ENCODE measurements at regions not wholly inside any gene's neighbourhood (a gene's known extent, or its start where the extent isn't known, plus 50 kb on each side); places are given as distances from the start of the nearest gene placed in this dataset.

DNA sequence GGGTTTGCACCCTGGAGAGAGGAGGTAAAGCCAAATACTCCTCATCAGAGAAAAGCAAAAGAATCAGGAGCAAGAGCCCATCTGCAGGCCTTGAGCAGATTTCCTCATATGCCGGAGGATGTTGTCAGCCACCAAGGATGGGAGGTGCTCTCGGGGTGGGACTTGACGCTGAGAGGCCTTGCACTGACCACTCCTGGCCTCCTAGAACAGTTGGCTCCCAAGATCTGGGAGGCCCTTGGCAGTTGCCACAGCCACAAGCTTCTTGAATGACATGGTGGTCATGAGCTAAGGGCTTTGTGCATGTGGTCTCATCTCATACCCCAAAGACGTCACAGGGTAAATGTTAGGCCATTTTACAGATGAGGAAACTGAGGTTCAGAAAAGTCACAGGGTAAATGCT lies 75.2 kb upstream of the PMEPA1 start:
- TF ChIP-seq, protein P1, sequence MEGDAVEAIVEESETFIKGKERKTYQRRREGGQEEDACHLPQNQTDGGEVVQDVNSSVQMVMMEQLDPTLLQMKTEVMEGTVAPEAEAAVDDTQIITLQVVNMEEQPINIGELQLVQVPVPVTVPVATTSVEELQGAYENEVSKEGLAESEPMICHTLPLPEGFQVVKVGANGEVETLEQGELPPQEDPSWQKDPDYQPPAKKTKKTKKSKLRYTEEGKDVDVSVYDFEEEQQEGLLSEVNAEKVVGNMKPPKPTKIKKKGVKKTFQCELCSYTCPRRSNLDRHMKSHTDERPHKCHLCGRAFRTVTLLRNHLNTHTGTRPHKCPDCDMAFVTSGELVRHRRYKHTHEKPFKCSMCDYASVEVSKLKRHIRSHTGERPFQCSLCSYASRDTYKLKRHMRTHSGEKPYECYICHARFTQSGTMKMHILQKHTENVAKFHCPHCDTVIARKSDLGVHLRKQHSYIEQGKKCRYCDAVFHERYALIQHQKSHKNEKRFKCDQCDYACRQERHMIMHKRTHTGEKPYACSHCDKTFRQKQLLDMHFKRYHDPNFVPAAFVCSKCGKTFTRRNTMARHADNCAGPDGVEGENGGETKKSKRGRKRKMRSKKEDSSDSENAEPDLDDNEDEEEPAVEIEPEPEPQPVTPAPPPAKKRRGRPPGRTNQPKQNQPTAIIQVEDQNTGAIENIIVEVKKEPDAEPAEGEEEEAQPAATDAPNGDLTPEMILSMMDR (IDR thresholded peaks at IDR 0.05; ENCODE audit: insufficient read depth, missing control alignments): no peak
- FAIRE-seq (no peak), DNase-seq (ENCODE audit: insufficient read length, low spot score) (no peak)

DNA sequence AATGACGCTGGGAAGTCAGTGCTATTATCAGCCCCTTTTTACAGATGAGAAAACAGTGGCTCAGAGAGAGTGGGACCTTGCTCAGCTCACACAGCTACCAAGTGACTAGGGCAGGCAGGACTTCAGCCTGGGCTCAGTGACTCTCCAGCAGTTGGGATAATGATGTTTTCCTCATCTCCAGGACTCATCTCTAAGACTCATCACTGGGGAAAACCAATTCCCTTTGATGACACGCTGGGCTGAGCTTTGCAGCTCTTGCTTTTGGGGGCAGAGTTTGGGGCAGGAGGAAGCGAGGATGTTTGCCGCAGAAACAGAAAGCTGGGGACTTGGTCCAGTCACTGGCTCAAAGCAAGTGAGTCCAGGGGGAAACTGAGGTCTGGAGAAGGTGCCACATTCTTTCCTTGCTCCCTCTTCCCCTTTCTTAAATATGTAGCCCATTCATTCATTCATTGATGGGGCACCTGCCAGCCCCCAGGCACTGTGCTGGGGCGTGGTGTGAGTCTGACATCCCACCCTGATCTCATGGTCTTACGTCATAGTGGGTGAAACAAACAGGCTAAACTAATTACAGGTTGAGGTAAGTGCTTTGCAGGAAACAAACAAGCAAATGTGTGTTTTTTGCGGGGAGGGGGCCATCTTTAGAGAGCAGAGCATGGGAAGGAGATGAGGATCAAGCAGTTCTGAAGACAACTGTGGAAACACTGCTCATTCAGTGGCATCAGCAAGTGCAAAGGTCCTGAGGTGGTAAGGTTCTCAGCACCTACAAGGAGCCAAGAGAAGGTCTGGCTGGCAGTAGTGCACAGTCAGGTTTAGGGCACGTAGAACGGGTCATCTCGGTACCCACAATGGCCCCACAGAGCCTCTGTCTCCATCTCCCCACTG lies 74.4 kb upstream of the PMEPA1 start:
- TF ChIP-seq, protein P1 (IDR thresholded peaks at IDR 0.05; ENCODE audit: insufficient read depth, missing control alignments): no peak
- DNase-seq (ENCODE audit: insufficient read length, low spot score): no peak
- FAIRE-seq: no peak

DNA sequence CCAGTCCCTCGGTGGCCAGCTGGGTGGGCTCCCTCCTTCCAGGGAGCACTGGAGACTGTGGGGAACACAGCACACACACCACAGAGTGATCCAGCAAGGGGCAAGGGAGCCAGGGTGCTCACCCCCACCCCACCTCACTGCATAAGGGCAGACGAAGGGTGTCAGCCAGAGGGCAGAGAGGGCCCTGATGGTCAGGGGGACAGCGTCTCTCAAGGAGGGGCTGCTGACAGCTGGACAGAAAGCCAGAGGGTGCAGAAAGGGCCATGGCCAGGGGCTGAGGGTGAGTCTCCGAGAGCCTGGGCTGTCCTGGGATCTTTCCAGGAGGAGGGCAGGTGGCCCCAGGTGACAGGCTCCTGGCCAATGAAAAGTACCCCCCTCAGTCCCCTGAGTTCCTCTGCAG lies 73.4 kb upstream of the PMEPA1 start:
- DNase-seq (ENCODE audit: insufficient read length, low spot score) (no peak), FAIRE-seq (no peak)
- TF ChIP-seq, protein P1 (IDR thresholded peaks at IDR 0.05; ENCODE audit: insufficient read depth, missing control alignments): no peak

DNA sequence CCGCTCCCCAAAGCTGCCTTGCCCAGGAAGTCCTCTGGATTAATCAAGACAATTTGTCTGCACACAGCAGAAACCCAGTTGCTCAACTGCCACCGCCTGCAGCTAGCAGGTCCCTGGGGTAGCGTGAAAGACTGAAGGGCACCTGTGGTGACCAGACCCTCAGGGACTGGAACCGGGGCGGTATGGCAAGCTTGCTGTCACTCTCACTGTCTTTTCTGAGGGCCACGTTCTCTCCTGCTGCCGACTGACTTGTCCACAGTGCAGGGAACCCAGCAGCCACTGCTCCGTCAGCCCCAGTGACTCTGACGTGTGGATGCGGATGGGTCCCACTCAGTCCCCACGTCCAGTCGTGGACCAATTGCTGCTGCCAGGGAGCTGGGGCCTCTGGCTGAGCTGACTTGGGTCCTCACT lies 72.8 kb upstream of the PMEPA1 start:
- TF ChIP-seq, protein P1 (IDR thresholded peaks at IDR 0.05; ENCODE audit: insufficient read depth, missing control alignments): no peak
- no peak for DNase-seq (ENCODE audit: insufficient read length, low spot score)
- FAIRE-seq: no peak

DNA sequence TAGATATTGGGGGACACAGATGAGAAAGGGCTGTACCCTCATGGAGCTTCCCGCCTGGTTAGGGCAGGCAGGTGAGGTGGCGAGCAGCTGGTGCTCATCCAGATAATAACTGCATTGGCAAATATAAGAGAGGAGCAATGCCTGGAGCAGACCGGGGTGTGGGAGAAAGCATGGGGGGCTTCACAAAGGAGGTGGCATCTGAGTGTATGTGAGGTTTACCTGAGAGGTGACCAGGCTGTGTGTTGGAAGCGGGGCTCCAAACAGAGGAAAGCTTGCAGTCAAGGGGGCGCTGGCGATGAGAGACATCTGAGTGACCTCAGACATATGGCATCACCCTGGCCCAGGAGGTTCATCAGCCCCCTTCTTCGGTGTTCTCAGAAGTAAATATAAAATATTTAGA lies 72.1 kb upstream of the PMEPA1 start:
- TF ChIP-seq, protein P1 (IDR thresholded peaks at IDR 0.05; ENCODE audit: insufficient read depth, missing control alignments): no peak
- DNase-seq (ENCODE audit: insufficient read length, low spot score) (no peak), FAIRE-seq (no peak)

DNA sequence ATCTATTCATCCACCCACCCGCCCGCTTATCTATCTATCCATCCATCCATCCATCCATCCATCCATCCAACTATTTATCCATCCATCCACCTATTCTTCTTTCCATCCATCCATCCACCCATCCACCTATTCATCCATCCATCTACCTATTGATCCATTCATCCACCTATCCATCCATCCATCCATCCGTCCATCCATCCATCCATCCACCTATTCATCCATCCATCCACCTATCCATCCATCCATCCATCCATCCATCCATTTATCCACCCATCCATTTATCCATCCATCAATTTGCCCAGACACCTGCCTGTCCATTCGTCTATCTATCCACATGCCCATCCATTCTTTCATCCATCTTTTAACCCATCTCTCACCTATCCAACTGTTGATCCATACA lies 71.1 kb upstream of the PMEPA1 start:
- no peak for DNase-seq (ENCODE audit: insufficient read length, low spot score)
- TF ChIP-seq, protein P1 (IDR thresholded peaks at IDR 0.05; ENCODE audit: insufficient read depth, missing control alignments): no peak
- FAIRE-seq: no peak

DNA sequence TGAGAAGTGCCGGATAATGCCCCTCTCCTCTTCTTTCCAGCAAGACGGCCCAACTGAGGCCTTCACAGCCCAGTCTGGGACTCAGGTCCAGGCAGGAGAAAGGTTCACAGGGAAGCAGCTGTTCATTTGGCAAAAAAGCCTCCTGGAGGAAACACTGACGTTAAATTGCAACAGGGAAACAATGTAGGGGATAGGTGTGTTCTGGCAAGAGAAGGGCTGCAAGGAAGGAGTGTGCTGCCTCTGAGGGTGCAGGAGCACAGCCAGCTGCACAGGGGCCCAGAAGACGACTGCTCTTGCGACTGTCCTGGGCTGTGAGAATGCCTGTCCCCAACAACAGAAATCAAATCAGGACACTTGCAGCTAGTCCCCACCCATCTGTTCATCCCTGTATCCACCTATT lies 70.6 kb upstream of the PMEPA1 start:
- TF ChIP-seq, protein P1 (IDR thresholded peaks at IDR 0.05; ENCODE audit: insufficient read depth, missing control alignments): no peak
- DNase-seq (ENCODE audit: insufficient read length, low spot score) (no peak), FAIRE-seq (no peak)
